RWPE1 (cell line): ENCODE measurements at regions not wholly inside any gene's neighbourhood (a gene's known extent, or its start where the extent isn't known, plus 50 kb on each side); places are given as distances from the start of the nearest gene placed in this dataset.
"Not testable (repeated sequence)": the region's sequence is repeated elsewhere in the genome, so short reads cannot be mapped to it uniquely, and the experiment has no call there.

Experiments
- CTCF ChIA-PET: fragments of 350-600 bp; sonication (Branson Sonifier 250); formaldehyde crosslinking; extraction: SDS; loops from one replicate; lab custom pipeline; 2021; lab: Yijun Ruan, JAX
- POLR2A ChIA-PET: fragments of 400-600 bp; formaldehyde crosslinking; extraction: SDS; loops from one replicate; lab custom pipeline; 2020; ENCODE audit warnings: antibody characterized with exemption; ENCODE audit not compliant: low non-redundant PET; lab: Yijun Ruan, JAX
- DNase-seq: peaks from one replicate; pipeline ENCODE4 v3.0.0; 2012; ENCODE audit warnings: low spot score
- H3K27ac ChIP-seq: fragments of 450-650 bp; 2 replicates; pipeline ENCODE4 v1.5.1; 2017
- CTCF ChIP-seq: fragments of 450-650 bp; conservative IDR thresholded peaks from 2 replicates; pipeline ENCODE4 v1.5.1; 2017; ENCODE audit warnings: low read depth, mild to moderate bottlenecking

- no peak for TF ChIP-seq CTCF
- POLR2A ChIA-PET, result no interaction called here
- no peak for DNase-seq
- CTCF ChIA-PET, result no interaction called here
- no peak overlapping the region for H3K27ac ChIP-seq
These were observed 172.1 kb downstream of the GOLGA6L6 start for GRCh38 chr15:20369500-20369899.

GRCh38 chr15:20368974-20369373, 172.6 kb downstream of the GOLGA6L6 start:
- CTCF ChIA-PET, result no interaction called here
- no peak overlapping the region for H3K27ac ChIP-seq
- DNase-seq, result no peak
- POLR2A ChIA-PET, result no interaction called here
- no peak for TF ChIP-seq CTCF

GRCh38 chr15:20367093-20367492, 174.5 kb downstream of the GOLGA6L6 start:
- ChIA-PET POLR2A (interaction anchor here (0.6 kb wide), 1 partner anchor 89 kb away, joined by 3 read pairs; no protein-coding TSS in a partner anchor), CTCF (no interaction called here)
- TF ChIP-seq CTCF, result no peak
- DNase-seq, result no peak
- no peak overlapping the region for H3K27ac ChIP-seq

GRCh38 chr15:20363591-20363990, 178.0 kb downstream of the GOLGA6L6 start:
- DNase-seq, POLR2A ChIA-PET, H3K27ac ChIP-seq: not testable (repeated sequence)
- CTCF ChIA-PET, result interaction anchor here (0.6 kb wide), 1 partner anchor 1935 kb away, joined by 4 read pairs; no protein-coding TSS in a partner anchor

- CTCF ChIA-PET, result no interaction called here
- POLR2A ChIA-PET, result no interaction called here
- H3K27ac ChIP-seq, result no peak overlapping the region
- no peak for TF ChIP-seq CTCF
- no peak for DNase-seq
These were observed 180.5 kb downstream of the GOLGA6L6 start for GRCh38 chr15:20361091-20361490.

- no peak for TF ChIP-seq CTCF
- CTCF ChIA-PET, result interaction anchor here (0.7 kb wide), 1 partner anchor 1863 kb away, joined by 3 read pairs; no protein-coding TSS in a partner anchor
- POLR2A ChIA-PET, result no interaction called here
- no peak for DNase-seq
- H3K27ac ChIP-seq, result no peak overlapping the region
These were observed 182.7 kb downstream of the GOLGA6L6 start for GRCh38 chr15:20358779-20359414.

GRCh38 chr15:20358066-20358778, 183.4 kb downstream of the GOLGA6L6 start:
- no peak for TF ChIP-seq CTCF
- no peak for DNase-seq
- POLR2A ChIA-PET, result no interaction called here
- CTCF ChIA-PET, result interaction anchor here (0.7 kb wide), 1 partner anchor 1863 kb away, joined by 3 read pairs; no protein-coding TSS in a partner anchor
- H3K27ac ChIP-seq, result no peak overlapping the region
